ENCODE measurements at regions not wholly inside any gene's neighbourhood (a gene's known extent, or its start where the extent isn't known, plus 50 kb on each side); places are given as distances from the start of the nearest gene placed in this dataset.

DNA sequence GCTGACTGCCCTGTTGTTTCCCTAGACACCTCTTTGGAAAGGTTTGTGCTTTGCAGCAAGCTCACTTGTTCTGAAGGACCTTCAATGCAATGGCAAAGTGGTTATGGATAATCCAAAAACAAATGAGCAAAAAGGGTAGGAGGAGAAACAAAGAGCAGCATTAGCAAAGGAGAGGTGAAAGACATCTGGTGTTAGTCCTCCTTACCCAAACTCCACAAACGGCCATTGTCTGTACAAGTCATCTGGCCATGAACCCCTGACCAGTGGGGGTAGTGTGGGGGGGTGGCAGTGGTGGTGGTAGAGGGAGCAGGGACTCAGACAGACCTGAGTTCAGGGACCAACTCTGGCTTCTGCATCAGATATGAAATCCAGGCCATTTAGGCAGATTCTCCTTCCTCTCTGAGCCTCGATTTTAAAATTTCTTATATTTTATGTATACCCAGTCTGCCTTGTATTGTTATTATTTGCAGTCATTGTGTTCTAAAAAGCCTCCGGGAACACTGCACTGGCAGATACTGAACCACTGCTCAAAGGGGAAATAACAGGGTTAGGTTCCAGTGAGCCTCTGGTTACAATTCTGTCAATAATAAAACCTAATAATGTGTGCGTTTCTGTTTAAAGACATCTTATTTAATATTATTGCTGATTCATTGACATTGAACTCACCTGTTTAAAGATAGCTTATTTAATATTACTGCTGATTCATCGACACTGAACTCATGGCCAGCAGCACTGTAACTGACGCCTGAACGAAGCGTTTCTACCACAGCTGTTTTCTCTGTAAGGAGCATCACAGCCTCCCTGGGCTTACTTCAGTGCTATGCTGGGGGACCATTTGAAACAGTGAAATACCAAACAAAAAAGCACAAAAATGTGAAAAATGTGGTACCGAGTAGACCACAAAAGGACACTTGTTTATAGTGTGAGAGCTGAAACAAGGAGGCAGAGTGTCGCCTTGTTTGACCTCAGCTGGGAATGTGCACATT, 156.0 kb downstream of the SEC61B start:
- Histone ChIP-seq H3K4me2 (ENCODE audit: low read length) (no peak overlapping the region), H3K79me2 (ENCODE audit: control insufficient read depth, low read length) (no peaks in the 10 kb centered on the region)
- no peak for TF ChIP-seq EZH2phosphoT487 (IDR thresholded peaks at IDR 0.05; ENCODE audit: borderline replicate concordance, low read length)
- TF ChIP-seq, protein P1, sequence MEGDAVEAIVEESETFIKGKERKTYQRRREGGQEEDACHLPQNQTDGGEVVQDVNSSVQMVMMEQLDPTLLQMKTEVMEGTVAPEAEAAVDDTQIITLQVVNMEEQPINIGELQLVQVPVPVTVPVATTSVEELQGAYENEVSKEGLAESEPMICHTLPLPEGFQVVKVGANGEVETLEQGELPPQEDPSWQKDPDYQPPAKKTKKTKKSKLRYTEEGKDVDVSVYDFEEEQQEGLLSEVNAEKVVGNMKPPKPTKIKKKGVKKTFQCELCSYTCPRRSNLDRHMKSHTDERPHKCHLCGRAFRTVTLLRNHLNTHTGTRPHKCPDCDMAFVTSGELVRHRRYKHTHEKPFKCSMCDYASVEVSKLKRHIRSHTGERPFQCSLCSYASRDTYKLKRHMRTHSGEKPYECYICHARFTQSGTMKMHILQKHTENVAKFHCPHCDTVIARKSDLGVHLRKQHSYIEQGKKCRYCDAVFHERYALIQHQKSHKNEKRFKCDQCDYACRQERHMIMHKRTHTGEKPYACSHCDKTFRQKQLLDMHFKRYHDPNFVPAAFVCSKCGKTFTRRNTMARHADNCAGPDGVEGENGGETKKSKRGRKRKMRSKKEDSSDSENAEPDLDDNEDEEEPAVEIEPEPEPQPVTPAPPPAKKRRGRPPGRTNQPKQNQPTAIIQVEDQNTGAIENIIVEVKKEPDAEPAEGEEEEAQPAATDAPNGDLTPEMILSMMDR (IDR thresholded peaks at IDR 0.05; ENCODE audit: low read depth, low read length, poor library complexity, severe bottlenecking): no peak

DNA sequence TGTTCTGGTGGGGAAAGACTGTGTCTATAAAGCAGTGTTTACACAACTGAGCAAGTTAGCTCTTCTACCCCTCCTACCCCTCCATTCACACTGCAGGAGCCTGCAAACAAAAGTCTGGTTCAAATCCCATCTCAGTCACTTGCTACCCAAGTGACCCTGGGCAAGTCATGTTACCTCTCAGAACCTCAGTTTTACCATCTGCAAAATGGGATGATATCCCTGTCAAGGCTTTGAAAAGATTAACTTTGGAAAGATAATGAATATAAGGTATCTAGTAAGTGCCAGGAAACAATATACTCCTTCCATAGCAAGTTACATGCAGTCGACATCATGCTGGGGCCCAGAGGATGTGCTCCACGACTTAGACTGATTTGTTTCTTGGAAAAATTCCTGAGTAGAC, 161.5 kb downstream of the SEC61B start:
- no peak overlapping the region for H3K27ac ChIP-seq (ENCODE audit: low read depth, low read length)
- no peak overlapping the region for H3K4me3 ChIP-seq (ENCODE audit: low read length)
- H3K9me2 ChIP-seq (replicated peaks; ENCODE audit: control insufficient read depth, low read length): no peaks in the 10 kb centered on the region
- H3K36me3 ChIP-seq (ENCODE audit: control insufficient read depth, low read length): no peaks in the 10 kb centered on the region
- H3K4me1 ChIP-seq (ENCODE audit: control insufficient read depth, low read length): no peaks in the 10 kb centered on the region
- no peak for TF ChIP-seq EZH2phosphoT487 (IDR thresholded peaks at IDR 0.05; ENCODE audit: borderline replicate concordance, low read length)
- TF ChIP-seq, protein P1 (IDR thresholded peaks at IDR 0.05; ENCODE audit: low read depth, low read length, poor library complexity, severe bottlenecking): no peak
- peaks cover 3% of the 10 kb centered on the region for H3K27me3 ChIP-seq (ENCODE audit: control insufficient read depth, low read length)
- H3K9me3 ChIP-seq (ENCODE audit: control insufficient read depth, insufficient read depth, low read length): no peaks in the 10 kb centered on the region
- H3K4me2 ChIP-seq (ENCODE audit: low read length): no peak overlapping the region
- H3F3A ChIP-seq (ENCODE audit: control insufficient read depth, insufficient read depth): no peaks in the 10 kb centered on the region
- H4K20me1 ChIP-seq (ENCODE audit: control insufficient read depth, insufficient read depth, low read depth, low read length): no peaks in the 10 kb centered on the region
- H3K79me2 ChIP-seq (ENCODE audit: control insufficient read depth, low read length): no peaks in the 10 kb centered on the region

More for the DNA sequence above, 156.0 kb downstream of the SEC61B start:
- H3K27me3 ChIP-seq (ENCODE audit: control insufficient read depth, low read length): no peaks in the 10 kb centered on the region
- H4K20me1 ChIP-seq (ENCODE audit: control insufficient read depth, insufficient read depth, low read depth, low read length): no peaks in the 10 kb centered on the region
- H3K9me2 ChIP-seq (replicated peaks; ENCODE audit: control insufficient read depth, low read length): no peaks in the 10 kb centered on the region
- no peaks in the 10 kb centered on the region for H3K36me3 ChIP-seq (ENCODE audit: control insufficient read depth, low read length)
- no peak overlapping the region for H3K4me3 ChIP-seq (ENCODE audit: low read length)
- no peaks in the 10 kb centered on the region for H3K4me1 ChIP-seq (ENCODE audit: control insufficient read depth, low read length)
- no peaks in the 10 kb centered on the region for H3K9me3 ChIP-seq (ENCODE audit: control insufficient read depth, insufficient read depth, low read length)
- H3K27ac ChIP-seq (ENCODE audit: low read depth, low read length): no peak overlapping the region
- no peaks in the 10 kb centered on the region for H3F3A ChIP-seq (ENCODE audit: control insufficient read depth, insufficient read depth)

DNA sequence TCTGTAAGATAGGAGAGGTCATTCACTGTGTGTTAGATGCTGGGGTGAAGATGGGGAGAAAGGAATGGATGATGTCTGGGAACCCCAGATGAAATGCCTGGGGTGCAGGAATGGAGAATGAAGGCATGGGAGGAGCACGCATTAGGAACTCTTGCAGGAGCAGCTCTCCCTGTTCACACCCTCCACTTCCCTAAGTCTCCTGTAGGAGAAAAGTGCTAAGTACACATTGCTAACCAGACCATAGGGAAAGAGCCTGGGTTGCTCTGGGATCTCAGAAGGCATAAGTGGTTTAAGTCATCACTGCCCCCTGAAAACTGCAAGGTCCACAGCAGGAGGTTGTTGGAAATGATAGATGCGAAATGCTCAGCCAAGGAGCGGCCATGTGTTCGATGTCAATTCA, 163.1 kb downstream of the SEC61B start:
- Histone ChIP-seq H4K20me1 (ENCODE audit: control insufficient read depth, insufficient read depth, low read depth, low read length) (no peaks in the 10 kb centered on the region), H3K27ac (ENCODE audit: low read depth, low read length) (no peak overlapping the region), H3K79me2 (ENCODE audit: control insufficient read depth, low read length) (no peaks in the 10 kb centered on the region), H3K4me1 (ENCODE audit: control insufficient read depth, low read length) (no peaks in the 10 kb centered on the region), H3K4me3 (ENCODE audit: low read length) (no peak overlapping the region), H3F3A (ENCODE audit: control insufficient read depth, insufficient read depth) (no peaks in the 10 kb centered on the region), H3K9me3 (ENCODE audit: control insufficient read depth, insufficient read depth, low read length) (no peaks in the 10 kb centered on the region), H3K9me2 (replicated peaks; ENCODE audit: control insufficient read depth, low read length) (no peaks in the 10 kb centered on the region), H3K4me2 (ENCODE audit: low read length) (no peak overlapping the region), H3K27me3 (ENCODE audit: control insufficient read depth, low read length) (peaks cover 3% of the 10 kb centered on the region), H3K36me3 (ENCODE audit: control insufficient read depth, low read length) (no peaks in the 10 kb centered on the region)
- TF ChIP-seq EZH2phosphoT487 (IDR thresholded peaks at IDR 0.05; ENCODE audit: borderline replicate concordance, low read length): no peak
- TF ChIP-seq, protein P1 (IDR thresholded peaks at IDR 0.05; ENCODE audit: low read depth, low read length, poor library complexity, severe bottlenecking): no peak

Measured in DOHH2 (cell line).